Esophagus squamous epithelium (tissue), 5 donors: ENCODE measurements at regions not wholly inside any gene's neighbourhood (a gene's known extent, or its start where the extent isn't known, plus 50 kb on each side); places are given as distances from the start of the nearest gene placed in this dataset.
A peak's percentile ranks its signal among the peaks of the same experiment; 100 is the strongest.

Experiments used
- DNase-seq: peaks from one replicate; lab custom pipeline; 2025; lab: John Stamatoyannopoulos, UW
- H3K27ac ChIP-seq, 4 donors: fragments of 200-600 bp; sonication (generic); one replicate each; pipeline ENCODE4 v1.5.1; 2016 to 2019; ENCODE audit warnings: mild to moderate bottlenecking in 1 of 4
- H3K27me3 ChIP-seq, 4 donors: fragments of 200-600 bp; sonication (generic); 1 replicate in 3 of 4; 2 replicates in 1 of 4; pipeline versions ENCODE4 v1.5.1 to v1.6.0; 2017 to 2021; ENCODE audit warnings: antibody characterized with exemption in 1 of 4
- H3K36me3 ChIP-seq, 3 donors: fragments of 200-600 bp; sonication (generic); one replicate each; pipeline ENCODE4 v1.5.1; 2016 to 2019
- H3K4me1 ChIP-seq, 3 donors: fragments of 200-600 bp; sonication (generic); one replicate each; pipeline ENCODE4 v1.5.1; 2017 to 2019
- H3K4me3 ChIP-seq, 4 donors: fragments of 200-600 bp; sonication (generic); 1 replicate in 3 of 4; 2 replicates in 1 of 4; pipeline ENCODE4 v1.5.1; 2016 to 2019; ENCODE audit warnings: mild to moderate bottlenecking in 2 of 4, moderate library complexity in 1 of 4
- H3K9me3 ChIP-seq, 3 donors: fragments of 200-600 bp; sonication (generic); one replicate each; pipeline ENCODE4 v1.5.1; 2016 to 2019
- CTCF ChIP-seq, 6 experiments: fragments of 450-650 bp in 4 of 6; fragments of 200-600 bp in 2 of 6; sonication (generic) in 2 of 6; IDR thresholded peaks; one replicate each; pipeline ENCODE4 v1.5.1; 2016 to 2019; ENCODE audit warnings: antibody characterized with exemption in 6 of 6, mild to moderate bottlenecking in 4 of 6, moderate library complexity in 4 of 6
- POLR2A ChIP-seq, 4 donors: fragments of 450-650 bp; IDR thresholded peaks; one replicate each; pipeline ENCODE4 v1.6.1; 2017; ENCODE audit warnings: antibody characterized with exemption in 4 of 4, mild to moderate bottlenecking in 4 of 4, moderate library complexity in 3 of 4
- WGBS, 2 donors: methylation state at CpG; one replicate each; pipeline ENCODE4 v1.1.5; 2018; 5-methylcytosine and 5-hydroxymethylcytosine counted together
- intact Hi-C: fragments of 100-400 bp; cut with DNase I; formaldehyde crosslinking; loops from one replicate; pipeline ENCODE4 v1.15.0; 2022
- donor health status: DM: yes; HTN: yes; CAD: no.

GRCh38 chr12:107978641-107979040, 150.4 kb upstream of the WSCD2 start:
- intact Hi-C loops = no loop called here
- Histone ChIP-seq H3K4me1 (no peaks in the 10 kb centered on the region), H3K27ac (no peak overlapping the region), H3K27me3 (peaks cover 0 to 18% (median 0%) of the 10 kb centered on the region in 4 donors), H3K4me3 (no peak overlapping the region), H3K36me3 (no peaks in the 10 kb centered on the region), H3K9me3 (peaks cover 0 to 8% (median 7%) of the 10 kb centered on the region in 3 donors)
- no peak for DNase-seq
- 72% methylated on average over 3 to 4 of the region's 4 CpGs for WGBS, 2 donors
- no peak for TF ChIP-seq POLR2A (IDR thresholded peaks at IDR 0.05)
- no peak for TF ChIP-seq CTCF (IDR thresholded peaks at IDR 0.05)

- intact Hi-C loops = loop anchor here (10.0 kb wide), 1 partner anchor 211 kb away; no protein-coding TSS in a partner anchor
Observed at GRCh38 chr12:107983756-107984472, 145.2 kb upstream of the WSCD2 start.

GRCh38 chr12:107984973-107985372, 144.1 kb upstream of the WSCD2 start:
- H3K27ac ChIP-seq = no peak overlapping the region
- H3K27me3 ChIP-seq = peaks cover 0 to 36% (median 0%) of the 10 kb centered on the region in 4 donors
- 73 to 76% methylated on average over 3 of the region's 3 CpGs for WGBS, 2 donors
- H3K4me3 ChIP-seq = no peak overlapping the region
- no peak for DNase-seq
- H3K4me1 ChIP-seq = no peaks in the 10 kb centered on the region
- H3K9me3 ChIP-seq = no peaks in the 10 kb centered on the region
- H3K36me3 ChIP-seq = no peaks in the 10 kb centered on the region
- intact Hi-C loops = loop anchor here (10.0 kb wide), 1 partner anchor 210 kb away; no protein-coding TSS in a partner anchor
- TF ChIP-seq CTCF (IDR thresholded peaks at IDR 0.05) (no peak), POLR2A (IDR thresholded peaks at IDR 0.05) (no peak)

More at GRCh38 chr12:107983756-107984472, 145.2 kb upstream of the WSCD2 start:
- Histone ChIP-seq H3K27me3 (peaks cover 0 to 30% (median 0%) of the 10 kb centered on the region in 4 donors), H3K36me3 (no peaks in the 10 kb centered on the region), H3K4me1 (no peaks in the 10 kb centered on the region), H3K9me3 (no peaks in the 10 kb centered on the region), H3K27ac (no peak overlapping the region), H3K4me3 (no peak overlapping the region)
- 37 to 38% methylated on average over 4 of the region's 4 CpGs for WGBS, 2 donors
- no peak for TF ChIP-seq CTCF (IDR thresholded peaks at IDR 0.05)
- no peak for TF ChIP-seq POLR2A (IDR thresholded peaks at IDR 0.05)
- DNase-seq = no peak

- 54 to 75% methylated on average over 1 of the region's 1 CpG for WGBS, 2 donors
- no peaks in the 10 kb centered on the region for H3K36me3 ChIP-seq
- no peak for DNase-seq
- intact Hi-C loops = loop anchor here (10.0 kb wide), 1 partner anchor 209 kb away; no protein-coding TSS in a partner anchor
- H3K9me3 ChIP-seq = no peaks in the 10 kb centered on the region
- H3K4me1 ChIP-seq = no peaks in the 10 kb centered on the region
- H3K27me3 ChIP-seq = peaks cover 0 to 33% (median 0%) of the 10 kb centered on the region in 4 donors
- no peak for TF ChIP-seq POLR2A (IDR thresholded peaks at IDR 0.05)
- TF ChIP-seq CTCF (IDR thresholded peaks at IDR 0.05) = no peak
- no peak overlapping the region for H3K4me3 ChIP-seq
- H3K27ac ChIP-seq = no peak overlapping the region
Observed at GRCh38 chr12:107986183-107986582, 142.9 kb upstream of the WSCD2 start.

- intact Hi-C loops = no loop called here
- Histone ChIP-seq H3K9me3 (no peaks in the 10 kb centered on the region), H3K36me3 (no peaks in the 10 kb centered on the region), H3K27me3 (peaks cover 0 to 24% (median 0%) of the 10 kb centered on the region in 4 donors), H3K27ac (no peak overlapping the region), H3K4me1 (no peaks in the 10 kb centered on the region), H3K4me3 (no peak overlapping the region)
- TF ChIP-seq POLR2A (IDR thresholded peaks at IDR 0.05) = no peak
- peak in 4 of 6 experiments; percentile 17 to 49 (median 29) for TF ChIP-seq CTCF (IDR thresholded peaks at IDR 0.05)
- 0 to 3% methylated on average over 2 of the region's 2 CpGs for WGBS, 2 donors
- DNase-seq = no peak
Observed at GRCh38 chr12:107990325-107990724, 138.8 kb upstream of the WSCD2 start.
